GM18505 (cell line): ENCODE measurements at regions not wholly inside any gene's neighbourhood (a gene's known extent, or its start where the extent isn't known, plus 50 kb on each side); places are given as distances from the start of the nearest gene placed in this dataset.

Experiments
- ATAC-seq: cut with Tn5 transposase; IDR thresholded peaks from one replicate; pipeline ENCODE4 v1.9.1; 2021; ENCODE audit not compliant: unreplicated experiment
- POLR2A ChIP-seq: IDR thresholded peaks from 4 replicates; pipeline ENCODE4 v1.6.1; 2011; ENCODE audit warnings: borderline replicate concordance; ENCODE audit not compliant: insufficient read depth, insufficient read length; ENCODE audit errors: extremely low read depth

DNA sequence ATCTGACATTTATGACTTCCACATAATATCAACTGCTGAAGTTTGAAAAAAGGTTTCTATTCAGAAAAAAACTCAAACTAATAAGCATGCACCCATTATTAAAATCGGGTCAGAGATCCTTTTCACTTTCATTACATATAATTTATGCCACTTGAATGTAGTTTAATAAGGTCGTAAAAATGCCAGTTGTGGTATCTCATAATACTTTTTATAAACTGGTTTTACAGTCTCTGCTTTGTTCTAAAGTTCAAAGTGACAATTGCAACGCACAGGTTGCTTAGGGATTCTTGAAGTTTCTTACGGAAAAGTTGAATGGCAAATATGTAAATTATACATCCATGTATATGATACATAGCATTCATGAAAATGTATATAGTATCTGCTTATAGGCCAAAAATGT lies 229.4 kb upstream of the CEP162 start:
- ATAC-seq, result no peak
- no peak for TF ChIP-seq POLR2A

DNA sequence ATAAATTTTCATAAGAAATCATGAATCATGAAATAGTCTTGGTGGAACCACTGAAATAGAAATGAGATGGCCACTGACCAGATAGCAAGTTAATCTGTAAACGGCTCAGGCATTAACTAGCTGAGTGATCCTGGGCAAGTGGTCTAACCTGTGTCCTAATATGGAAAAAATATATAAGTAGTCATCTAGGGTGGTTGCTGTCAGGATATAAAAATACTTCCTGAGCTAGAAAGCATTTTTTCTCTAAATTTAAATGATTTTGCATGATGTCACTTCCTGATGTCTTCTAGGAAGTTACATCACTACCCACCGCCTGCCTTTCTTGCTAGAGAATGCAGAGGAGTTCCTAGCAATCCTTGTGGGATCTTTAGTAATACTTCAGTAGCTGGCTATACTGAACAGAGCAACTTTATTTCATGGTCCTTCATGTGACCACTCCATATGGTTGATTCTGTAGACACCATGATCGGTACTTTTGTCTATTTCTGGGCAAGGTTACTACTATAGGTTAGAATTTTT lies 228.1 kb upstream of the CEP162 start:
- ATAC-seq, result no peak
- TF ChIP-seq POLR2A, result no peak

DNA sequence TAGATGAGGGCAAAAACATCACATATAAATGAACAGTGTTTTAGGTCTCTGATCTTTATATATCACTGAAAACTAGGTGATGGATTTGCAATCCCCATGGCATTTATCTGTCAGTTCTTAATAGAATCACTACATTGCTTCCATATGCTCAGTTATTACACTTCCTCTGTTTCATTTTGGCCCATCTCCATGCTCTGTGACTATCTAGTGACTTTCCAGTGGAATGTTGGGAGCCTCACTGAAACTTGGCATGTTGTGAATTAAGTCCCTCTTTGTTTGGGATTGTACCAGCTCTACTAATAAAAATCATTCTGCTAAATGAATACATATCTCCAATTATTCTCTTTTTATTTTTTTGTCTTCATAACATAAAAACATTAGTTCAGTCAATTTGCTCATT lies 226.1 kb upstream of the CEP162 start:
- ATAC-seq, result no peak
- TF ChIP-seq POLR2A, result no peak

DNA sequence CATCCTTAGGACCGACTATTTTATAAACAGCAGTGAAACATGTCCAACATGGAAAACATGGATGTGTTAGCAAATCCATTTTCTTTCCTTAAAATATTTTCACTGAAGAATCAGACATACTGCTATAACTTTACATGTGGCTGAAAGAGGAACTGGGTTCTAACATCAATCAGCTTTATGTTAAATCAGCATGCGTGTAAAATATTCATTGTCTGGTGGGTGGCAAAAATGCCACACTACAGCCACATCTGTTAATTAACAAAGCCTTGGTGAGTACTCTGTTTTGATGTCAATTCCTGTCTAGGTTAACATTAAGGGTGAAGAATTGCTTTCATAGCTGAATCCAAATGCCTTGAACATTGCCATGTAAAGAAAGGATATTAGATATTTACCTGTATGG lies 222.6 kb upstream of the CEP162 start:
- no peak for ATAC-seq
- TF ChIP-seq POLR2A, result no peak

DNA sequence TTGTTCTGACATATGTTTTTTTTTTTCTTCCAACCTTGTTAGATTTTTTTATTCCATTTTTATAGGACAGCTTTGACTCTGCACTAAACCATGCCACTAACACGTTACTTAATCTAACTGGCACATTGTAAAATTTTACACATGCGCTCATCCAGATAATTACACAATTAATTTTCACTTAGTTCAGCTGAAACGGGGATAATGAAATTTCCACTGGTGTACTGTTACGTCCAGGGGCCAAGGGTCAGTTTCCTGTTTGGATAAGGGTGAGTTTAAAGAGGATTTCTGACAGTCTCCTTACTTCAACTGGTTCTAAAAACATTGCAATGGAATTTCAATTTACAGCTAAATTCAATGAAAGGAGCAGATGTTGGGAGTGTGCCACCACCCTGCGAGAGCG lies 221.8 kb upstream of the CEP162 start:
- TF ChIP-seq POLR2A, result no peak
- no peak for ATAC-seq

DNA sequence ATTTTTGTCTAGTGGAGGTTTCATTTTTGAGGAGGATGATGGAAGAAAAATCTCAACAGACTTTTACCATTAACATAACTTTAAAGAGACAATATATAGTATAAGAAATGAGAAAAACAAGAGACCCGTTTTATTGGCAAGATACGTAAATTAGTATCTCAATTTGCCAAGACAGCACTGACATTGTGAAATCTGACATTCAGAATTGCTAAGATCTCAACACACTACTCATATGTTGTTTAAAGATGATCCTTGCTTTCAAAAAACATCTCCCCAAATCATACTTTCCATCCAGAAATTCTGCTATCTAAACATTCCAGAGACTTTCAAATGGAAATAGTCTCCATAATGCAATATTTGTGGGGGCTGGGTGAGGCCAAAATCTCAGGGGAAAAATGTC lies 220.9 kb upstream of the CEP162 start:
- TF ChIP-seq POLR2A, result no peak
- no peak for ATAC-seq

DNA sequence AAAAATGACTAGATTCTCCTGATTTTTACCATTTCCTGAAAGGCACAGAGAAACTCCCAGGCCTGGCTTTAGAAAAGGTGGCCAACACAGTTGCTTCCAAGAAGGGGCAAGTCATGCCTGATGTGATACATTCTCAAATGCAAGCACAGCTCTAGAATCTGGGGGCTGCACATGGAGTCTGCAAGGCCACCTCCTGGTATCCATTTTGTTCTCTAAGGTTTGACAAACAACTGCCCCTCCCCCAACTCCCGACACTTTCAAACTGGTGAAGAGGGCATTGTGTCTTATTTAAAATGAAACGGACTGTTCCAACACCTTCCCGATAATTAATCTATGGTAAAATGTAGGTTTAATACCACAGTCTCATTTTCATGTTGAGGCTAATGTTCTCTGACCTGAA lies 220.2 kb upstream of the CEP162 start:
- no peak for TF ChIP-seq POLR2A
- ATAC-seq, result no peak

DNA sequence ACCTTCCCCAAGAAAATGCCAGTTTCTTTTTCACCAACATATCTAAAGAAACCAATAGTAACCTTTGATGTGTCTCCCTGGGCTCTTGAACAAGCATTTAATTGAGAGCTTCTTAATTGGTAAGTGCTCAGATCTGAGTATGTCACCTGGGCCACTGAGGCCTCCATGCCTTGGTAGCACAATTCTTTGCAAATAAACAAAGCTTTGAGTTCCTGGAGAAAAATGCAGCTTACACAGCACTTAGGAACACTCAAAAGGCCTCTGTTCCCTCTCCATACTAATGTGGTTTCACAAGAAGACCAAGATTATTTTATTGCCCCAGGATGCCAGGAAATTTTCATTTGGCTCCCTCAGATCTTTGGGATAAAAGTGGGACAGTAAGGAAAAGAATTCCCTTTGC lies 217.6 kb upstream of the CEP162 start:
- ATAC-seq, result no peak
- no peak for TF ChIP-seq POLR2A

DNA sequence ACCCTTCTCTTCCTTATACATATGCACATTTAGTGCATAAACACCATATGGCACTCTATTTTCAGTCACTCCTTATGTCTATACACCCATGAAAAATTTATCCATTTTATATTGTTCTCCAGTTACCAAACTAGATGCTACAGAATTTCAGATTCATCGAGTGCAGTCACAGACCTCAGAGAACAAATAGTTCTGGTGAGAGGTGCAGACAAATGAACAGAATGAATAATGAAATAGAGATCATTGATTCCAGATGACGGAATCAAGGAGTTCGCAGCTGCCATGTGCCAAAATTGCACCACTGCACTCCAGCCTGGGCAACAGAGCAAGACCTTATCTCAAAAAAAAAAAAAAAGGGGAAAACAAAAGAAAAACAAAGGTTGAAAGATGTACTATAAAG lies 214.8 kb upstream of the CEP162 start:
- TF ChIP-seq POLR2A, result no peak
- ATAC-seq, result no peak

DNA sequence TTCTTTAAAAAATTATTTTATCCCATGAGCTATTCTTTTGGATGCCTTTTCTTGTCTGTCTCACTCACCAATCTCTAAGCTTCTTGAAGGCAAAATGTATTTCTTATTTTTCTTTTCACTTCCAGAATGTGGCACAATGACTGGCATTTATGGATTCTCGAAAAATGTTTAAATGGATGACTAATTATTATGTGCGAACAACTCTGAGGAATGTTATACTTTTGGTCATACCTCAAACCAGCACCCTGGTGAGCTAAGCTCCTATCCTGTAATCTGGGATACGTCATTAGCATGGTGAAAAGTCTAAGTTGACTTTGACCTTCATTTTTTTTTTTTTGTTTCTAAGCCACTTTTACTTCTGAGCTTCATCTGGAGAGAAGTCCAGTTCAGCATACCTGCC lies 214.0 kb upstream of the CEP162 start:
- ATAC-seq, result no peak
- TF ChIP-seq POLR2A, result no peak

DNA sequence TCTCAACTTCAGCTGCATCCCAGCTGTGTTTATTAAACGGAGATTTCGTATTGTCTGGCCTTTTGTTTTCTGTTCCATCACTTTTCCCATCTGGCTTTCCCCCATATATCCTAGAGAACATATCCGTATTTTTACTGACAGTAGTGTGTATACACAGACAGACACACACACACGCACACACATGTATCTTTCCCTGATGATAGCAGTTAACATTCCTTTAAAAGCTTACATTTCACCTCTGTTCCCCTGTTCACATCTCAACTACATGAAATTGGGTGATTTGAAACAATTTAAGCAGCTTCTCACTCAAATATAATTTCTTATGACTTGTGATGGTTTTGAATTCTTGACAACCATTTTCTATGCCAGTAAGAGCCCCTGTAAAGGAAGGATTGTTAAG lies 207.1 kb upstream of the CEP162 start:
- TF ChIP-seq POLR2A, result no peak
- ATAC-seq, result no peak

DNA sequence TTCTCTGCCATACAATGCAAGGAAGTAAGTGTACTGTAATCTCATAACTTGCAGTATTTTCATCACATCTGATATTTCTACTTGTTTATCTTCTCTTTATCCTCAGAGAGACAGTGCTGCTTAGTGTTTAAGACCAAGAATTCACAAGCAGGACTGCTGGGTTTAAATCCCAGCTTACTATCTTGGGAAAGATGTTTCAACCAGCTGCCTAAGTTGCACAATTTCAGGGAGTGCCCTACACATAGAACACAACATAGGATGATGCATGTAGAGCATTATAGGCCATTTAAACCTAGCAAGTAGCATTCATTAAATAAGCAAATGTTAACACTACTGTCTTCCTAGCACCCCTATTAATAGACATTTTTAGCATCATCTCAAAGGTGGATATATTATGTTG lies 205.2 kb upstream of the CEP162 start:
- no peak for TF ChIP-seq POLR2A
- no peak for ATAC-seq

DNA sequence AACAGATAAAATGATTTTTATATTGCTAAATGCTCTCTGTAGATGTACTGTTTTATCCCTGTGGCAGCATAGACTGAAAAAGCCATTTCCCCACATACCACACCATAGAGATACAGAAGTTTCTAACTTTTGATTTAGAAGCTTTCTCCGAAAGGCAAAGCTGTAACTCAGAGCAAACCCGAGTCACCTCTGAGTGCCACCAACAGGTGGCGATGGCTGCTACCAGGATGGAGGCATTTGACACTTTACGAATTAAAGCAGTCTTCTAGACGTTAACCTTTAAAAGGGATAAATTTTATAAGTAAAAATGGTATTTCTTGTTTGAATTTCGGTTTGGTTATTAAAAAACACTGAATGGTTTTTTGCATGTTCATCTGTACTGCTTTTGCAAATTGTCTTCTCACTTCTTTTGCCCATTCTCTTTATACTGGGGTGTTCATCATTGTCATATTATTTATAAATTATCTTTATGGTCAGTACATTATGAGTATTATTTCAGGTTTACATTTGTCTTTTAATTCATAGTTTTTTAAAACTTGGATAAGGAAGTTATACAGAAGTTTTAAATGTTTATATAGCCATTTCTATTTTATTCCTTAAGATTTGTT lies 201.0 kb upstream of the CEP162 start:
- no peak for TF ChIP-seq POLR2A
- no peak for ATAC-seq

DNA sequence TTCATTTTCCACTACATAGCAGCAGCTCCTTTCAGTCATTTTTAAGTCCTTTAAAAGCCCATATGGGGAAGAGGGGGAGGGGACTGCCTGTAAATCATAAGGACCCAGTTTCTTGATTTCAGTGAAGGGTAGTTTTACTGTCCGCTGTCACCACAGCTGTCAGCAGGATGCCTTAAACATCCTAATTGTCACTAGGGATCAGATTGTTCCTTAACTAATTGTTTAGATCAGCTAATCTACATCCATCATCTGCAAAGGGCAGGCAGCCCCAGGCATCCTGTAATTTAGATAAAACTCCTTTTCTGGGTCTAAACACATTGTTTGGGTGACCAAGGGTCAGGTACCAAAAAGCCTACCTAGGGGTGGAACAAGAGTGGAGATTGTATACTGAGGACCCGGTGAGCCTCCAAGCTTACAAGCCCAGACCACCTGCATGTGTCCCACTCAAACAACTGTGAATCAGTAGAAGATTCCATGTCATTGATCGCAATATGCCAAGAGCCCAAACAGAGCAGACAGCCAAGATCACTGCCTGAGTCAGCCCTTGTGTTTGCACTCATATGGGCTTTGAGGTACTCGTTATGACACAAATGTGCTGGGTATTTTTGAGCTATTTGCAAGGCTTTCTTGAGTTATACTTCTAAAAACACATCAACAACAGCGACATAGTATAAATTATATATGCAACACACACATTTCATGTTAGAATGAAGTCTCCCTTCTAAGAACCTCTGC lies 198.7 kb upstream of the CEP162 start:
- TF ChIP-seq POLR2A, result no peak
- no peak for ATAC-seq
